GM19397 (cell line): ENCODE measurements at regions not wholly inside any gene's neighbourhood (a gene's known extent, or its start where the extent isn't known, plus 50 kb on each side); places are given as distances from the start of the nearest gene placed in this dataset.

Experiments
- ATAC-seq: cut with Tn5 transposase; IDR thresholded peaks from one replicate; pipeline ENCODE4 v1.9.1; 2021; ENCODE audit warnings: mild to moderate bottlenecking, moderate library complexity; ENCODE audit not compliant: unreplicated experiment

- ATAC-seq: no peak
These were observed 184.8 kb upstream of the PKDCC start for GRCh38 chr2:41863062-41863461.

GRCh38 chr2:41865263-41865662 is 182.6 kb upstream of the PKDCC start:
- ATAC-seq: no peak

- no peak for ATAC-seq
These were observed 180.3 kb upstream of the PKDCC start for GRCh38 chr2:41867553-41867952.

GRCh38 chr2:41869542-41870264 is 178.1 kb upstream of the PKDCC start:
- ATAC-seq: peak; percentile 63

GRCh38 chr2:41870265-41870585 is 177.6 kb upstream of the PKDCC start:
- no peak for ATAC-seq

- ATAC-seq: no peak
These were observed 176.7 kb upstream of the PKDCC start for GRCh38 chr2:41871080-41871479.

GRCh38 chr2:41872646-41873045 is 175.2 kb upstream of the PKDCC start:
- no peak for ATAC-seq

- no peak for ATAC-seq
These were observed 174.5 kb upstream of the PKDCC start for GRCh38 chr2:41873102-41874031.

- ATAC-seq: no peak
These were observed 170.6 kb upstream of the PKDCC start for GRCh38 chr2:41877114-41877678.

GRCh38 chr2:41878056-41878455 is 169.8 kb upstream of the PKDCC start:
- no peak for ATAC-seq

GRCh38 chr2:41878716-41879234 is 169.0 kb upstream of the PKDCC start:
- no peak for ATAC-seq

- no peak for ATAC-seq
These were observed 168.4 kb upstream of the PKDCC start for GRCh38 chr2:41879235-41879916.

GRCh38 chr2:41880561-41881243 is 167.1 kb upstream of the PKDCC start:
- no peak for ATAC-seq

GRCh38 chr2:41881249-41881648 is 166.6 kb upstream of the PKDCC start:
- no peak for ATAC-seq

- no peak for ATAC-seq
These were observed 163.1 kb upstream of the PKDCC start for GRCh38 chr2:41884718-41885117.

- ATAC-seq: no peak
These were observed 161.6 kb upstream of the PKDCC start for GRCh38 chr2:41886145-41886664.

GRCh38 chr2:41886757-41887156 is 161.1 kb upstream of the PKDCC start:
- ATAC-seq: no peak

GRCh38 chr2:41890341-41890740 is 157.5 kb upstream of the PKDCC start:
- no peak for ATAC-seq

- no peak for ATAC-seq
These were observed 155.3 kb upstream of the PKDCC start for GRCh38 chr2:41892476-41892875.
